ENCODE measurements at regions not wholly inside any gene's neighbourhood (a gene's known extent, or its start where the extent isn't known, plus 50 kb on each side); places are given as distances from the start of the nearest gene placed in this dataset.

DNA sequence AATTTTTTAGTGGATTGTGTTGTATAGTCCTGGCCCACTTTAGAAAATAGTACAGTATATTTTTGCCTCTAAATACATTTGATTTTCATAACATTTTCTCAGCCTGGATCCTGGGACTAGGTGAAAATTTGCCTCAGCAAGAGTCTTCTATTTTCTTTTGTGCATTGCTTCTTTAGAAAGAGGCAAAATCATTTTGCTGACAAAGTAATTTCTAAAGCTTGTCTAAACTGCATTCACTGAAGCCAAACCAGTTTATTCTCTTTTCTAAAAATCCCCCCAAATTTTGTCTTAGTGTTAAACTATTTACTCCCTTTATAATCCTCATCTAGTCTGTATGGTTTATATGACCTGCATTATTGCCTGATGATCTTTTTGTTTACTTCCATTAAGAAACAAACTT, 326.3 kb downstream of the C4orf33 start:
- no peak for DNase-seq

GRCh38 chr4:129428454-129428853, 332.5 kb downstream of the C4orf33 start:
- no peak for DNase-seq

DNA sequence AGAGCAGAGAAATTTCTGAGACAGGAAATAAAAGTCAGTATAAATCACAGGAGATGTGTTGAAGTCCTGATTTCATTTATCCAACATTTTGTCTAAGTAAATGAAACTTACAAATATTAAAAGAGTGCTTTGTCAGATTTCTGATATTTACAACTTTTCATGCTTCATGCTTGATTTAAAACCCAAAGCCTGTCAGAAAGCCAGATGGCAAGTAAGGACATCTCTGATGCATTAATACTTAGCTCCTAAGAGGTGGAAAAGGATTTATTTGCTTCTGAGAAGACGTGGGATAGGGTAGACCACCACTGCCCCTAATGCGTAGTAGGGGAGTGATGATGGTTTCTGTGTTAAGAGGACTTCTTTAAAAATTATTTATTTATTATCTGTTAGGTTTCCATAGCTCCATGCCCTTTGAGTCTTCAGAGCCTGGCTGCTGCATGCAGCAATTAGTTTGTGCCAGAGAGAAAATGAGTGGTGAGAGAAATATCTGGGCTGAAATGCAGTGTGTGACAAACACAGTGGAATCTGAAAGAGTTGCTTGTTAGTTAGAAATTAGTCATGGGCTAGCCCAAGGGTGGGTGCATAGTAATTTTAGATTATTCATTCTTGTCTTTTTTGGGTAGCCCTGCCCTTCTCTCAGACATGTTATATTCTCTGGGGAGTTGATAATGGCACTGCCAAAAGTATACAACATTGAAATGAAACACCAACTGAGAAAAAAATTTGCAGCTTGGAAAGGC, 333.8 kb downstream of the C4orf33 start:
- no peak for DNase-seq

- no peak for DNase-seq
Observed at GRCh38 chr4:129437347-129437746, 341.4 kb downstream of the C4orf33 start.

- no peak for DNase-seq
Observed at GRCh38 chr4:129438456-129438981, 342.6 kb downstream of the C4orf33 start.

GRCh38 chr4:129446074-129446473, 350.1 kb downstream of the C4orf33 start:
- DNase-seq, result no peak

DNA sequence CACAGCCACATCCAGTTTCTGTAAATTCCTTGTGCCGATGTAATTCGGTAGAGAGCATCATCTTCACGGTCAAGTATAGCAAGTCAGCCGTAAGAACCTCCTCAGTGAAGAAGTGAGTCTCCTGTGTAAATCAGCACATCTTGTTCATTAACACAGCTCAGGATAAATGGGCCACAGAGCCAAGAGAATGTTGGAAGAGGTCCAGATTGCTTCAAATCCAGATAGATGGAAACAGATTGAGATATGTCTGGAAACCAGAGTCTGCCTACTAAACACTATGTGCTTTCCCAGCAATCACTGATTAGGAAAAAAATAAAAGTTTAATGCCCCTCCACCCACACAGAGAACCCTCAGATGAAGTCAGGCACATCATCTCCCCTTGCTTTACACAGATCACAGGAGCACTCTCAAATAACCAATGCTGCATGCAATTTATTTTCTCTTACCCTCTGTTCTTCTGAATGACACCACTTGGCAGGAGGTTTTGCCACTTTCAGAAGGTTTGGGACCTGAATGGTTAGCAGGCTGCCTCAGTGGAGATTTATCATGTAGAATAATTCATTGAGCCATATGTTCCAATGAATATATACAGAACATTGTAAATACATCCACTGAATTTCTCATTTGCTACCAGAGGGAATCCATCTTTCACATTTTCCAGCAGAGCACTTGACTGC, 357.7 kb downstream of the C4orf33 start:
- DNase-seq, result no peak

GRCh38 chr4:129455482-129455881, 359.5 kb downstream of the C4orf33 start:
- no peak for DNase-seq

GRCh38 chr4:129468624-129469023, 372.7 kb downstream of the C4orf33 start:
- no peak for DNase-seq

DNA sequence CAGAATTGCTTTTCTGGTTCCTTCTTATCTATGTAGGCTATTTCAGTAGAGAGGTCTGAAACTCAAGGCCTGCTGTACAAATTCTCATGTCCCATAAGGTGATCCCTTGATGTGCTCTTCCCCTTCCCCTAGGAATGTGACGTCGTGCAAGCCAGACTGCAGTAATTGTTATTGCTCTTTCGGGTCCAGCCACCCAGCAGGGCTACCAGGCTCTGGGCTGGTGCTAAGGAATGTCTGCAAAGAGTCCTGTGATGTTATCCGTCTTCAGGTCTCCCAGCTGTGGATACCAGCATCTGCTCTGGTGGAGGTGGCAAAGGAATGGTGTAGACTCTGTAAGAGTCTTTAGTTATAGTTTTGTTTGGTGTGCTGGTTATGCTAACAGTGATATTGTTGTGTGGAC, 378.7 kb downstream of the C4orf33 start:
- DNase-seq, result no peak

DNA sequence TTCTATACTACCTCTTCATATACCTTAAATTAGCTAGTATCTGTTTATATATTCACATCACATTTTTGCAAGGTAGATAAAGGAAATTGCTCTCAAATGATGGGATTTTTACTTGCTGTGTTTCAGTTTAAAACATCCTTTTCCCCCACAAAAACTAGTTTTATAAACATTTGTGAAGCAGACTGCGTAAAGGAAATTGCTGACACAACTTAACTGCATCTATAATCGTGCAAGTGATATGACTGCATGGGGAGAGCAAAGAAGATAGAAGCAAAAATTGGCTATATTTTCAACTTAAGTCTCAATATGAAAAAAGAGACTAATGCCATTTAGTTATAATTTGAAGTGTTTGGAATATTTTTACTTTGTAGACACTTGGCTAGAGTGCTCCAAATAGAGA, 385.2 kb downstream of the C4orf33 start:
- DNase-seq, result no peak

- DNase-seq, result no peak
Observed at GRCh38 chr4:129488427-129488826, 392.5 kb downstream of the C4orf33 start.

DNA sequence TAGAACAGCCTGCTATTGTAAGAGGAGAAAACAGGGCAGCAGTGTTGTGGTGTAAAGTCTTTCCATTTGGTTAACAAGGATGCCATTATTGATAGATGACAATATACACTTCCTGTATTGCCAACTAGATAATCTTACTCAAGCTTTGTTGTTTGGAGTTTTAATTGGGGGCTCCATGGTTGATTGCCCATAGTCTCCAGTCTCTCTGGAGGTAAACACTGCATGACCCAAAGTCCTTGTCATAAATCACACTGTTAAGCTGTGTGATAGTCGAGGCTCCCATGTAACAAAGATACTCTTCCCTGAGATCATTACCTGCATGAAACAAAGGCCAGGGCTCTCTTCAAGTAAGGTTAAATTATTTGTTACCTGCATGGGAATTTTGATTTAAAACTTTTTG, 394.6 kb downstream of the C4orf33 start:
- DNase-seq, result no peak

- no peak for DNase-seq
Observed at GRCh38 chr4:129498626-129499025, 402.7 kb downstream of the C4orf33 start.

DNA sequence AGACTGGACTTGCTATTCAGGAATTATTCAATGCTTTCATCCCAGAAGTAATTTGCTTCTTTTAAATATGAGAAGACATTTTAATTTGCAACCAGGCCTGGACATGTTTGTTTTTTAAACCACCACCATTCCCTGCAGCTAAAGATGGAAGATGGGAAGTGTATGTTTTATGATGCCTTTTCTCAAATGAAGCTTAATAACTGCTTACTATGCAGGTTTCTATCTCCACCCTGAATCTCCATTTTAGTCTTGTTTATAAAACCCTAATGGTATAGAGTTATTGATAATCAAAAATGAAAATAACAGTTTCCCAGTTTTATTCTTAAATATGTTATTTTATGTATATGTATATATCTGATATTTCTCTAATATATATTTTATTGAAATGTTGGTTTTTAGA, 418.9 kb downstream of the C4orf33 start:
- DNase-seq, result no peak

DNA sequence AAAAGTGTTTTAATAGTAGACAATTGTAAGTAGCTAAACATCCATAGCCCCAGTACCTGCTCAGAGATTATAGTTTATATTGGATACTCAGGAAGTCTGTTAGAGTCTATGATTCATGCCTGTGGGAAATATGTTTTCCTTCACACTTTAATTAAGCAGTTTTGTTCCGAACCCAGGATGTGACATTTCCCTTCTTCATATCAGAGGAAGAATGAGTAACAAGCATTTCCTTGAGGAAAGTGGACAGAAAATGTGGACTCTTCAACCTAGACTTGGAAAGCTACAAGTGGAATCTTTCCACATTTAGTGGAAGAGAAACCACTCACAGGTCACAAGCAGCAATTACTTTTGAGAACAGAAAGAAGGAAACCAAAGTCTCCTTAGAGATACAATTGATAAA, 419.4 kb downstream of the C4orf33 start:
- no peak for DNase-seq

DNA sequence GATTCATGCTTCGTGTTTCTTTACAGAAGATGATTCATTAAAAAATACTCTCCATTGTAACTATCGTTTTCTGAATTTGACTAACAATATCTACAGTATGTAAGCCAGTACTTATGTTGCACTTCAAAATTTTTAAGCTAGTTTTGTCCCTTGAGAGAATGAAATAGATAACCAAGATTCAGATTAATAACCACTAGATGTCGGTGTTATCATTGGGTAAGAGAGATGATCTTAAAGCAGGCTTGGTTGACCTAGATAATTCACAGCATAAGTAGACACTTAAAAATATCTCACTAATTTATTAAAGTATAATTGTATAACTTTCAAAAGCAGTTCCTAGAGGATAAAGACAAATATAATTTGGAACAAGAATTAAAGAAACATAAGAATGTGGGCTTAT, 430.9 kb downstream of the C4orf33 start:
- DNase-seq, result no peak

GRCh38 chr4:129531253-129531652, 435.3 kb downstream of the C4orf33 start:
- DNase-seq, result no peak

- DNase-seq, result no peak
Observed at GRCh38 chr4:129532573-129532972, 436.6 kb downstream of the C4orf33 start.

GRCh38 chr4:129543299-129543698, 447.3 kb downstream of the C4orf33 start:
- DNase-seq, result no peak

DNA sequence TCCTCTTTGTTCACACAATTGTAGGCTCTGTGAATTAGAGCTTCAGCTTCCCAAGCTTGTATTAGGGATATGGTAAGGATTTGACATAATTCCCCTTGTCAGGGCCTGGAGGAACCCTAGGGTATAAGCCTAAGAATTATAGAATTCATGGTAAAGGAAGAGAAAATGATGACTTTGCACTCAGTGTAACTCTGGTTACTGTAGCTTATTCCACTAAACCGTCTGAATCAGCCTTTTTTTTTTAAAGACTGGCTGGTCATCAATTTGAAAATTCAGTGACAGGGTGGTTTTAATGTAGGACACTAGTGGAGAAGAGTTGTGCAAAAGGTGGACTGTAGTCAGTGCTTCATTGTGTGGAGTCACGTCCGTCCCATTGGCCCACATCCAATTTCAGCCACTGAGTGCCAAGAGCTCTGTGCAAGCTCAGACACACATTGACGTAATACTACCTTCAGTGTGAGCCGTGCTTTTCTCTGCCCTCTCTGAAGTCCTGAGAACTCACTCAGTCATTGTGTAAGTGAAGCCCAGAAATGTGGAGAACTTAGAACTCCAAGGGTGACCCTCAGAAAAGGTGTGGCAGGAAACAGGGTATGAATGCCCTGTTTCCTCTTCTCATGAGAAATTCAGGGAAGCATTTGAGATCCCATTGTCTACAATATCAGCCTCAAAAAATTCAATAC, 449.8 kb downstream of the C4orf33 start:
- DNase-seq, result no peak

- no peak for DNase-seq
Observed at GRCh38 chr4:129546531-129546930, 450.6 kb downstream of the C4orf33 start.

DNA sequence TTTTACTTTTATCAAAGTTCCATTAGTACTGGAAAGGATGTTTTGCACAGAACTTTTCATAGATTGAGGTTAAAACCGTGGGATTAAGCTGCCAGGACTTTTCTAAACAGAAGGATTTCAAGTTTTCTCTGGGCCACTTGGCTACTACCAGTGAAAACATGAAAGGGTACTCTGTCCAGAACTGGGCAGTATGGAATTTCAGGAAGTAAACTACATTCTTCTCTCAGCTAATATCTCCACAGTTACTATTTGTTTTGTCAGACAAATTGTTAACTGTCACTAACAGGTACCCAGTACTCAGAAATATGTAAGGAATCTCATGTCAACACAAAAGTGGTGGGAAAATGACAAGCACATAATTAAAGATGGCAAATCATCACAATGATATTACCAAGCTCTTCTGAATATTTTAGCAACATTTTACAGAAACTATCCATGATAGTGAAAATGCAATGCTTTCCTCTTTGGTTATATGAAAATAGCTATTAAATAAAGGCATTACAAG, 454.4 kb downstream of the C4orf33 start:
- DNase-seq, result no peak

- DNase-seq, result no peak
Observed at GRCh38 chr4:129561280-129561679, 465.3 kb downstream of the C4orf33 start.
